Islet precursor cell (in vitro differentiated cells): ENCODE measurements at regions not wholly inside any gene's neighbourhood (a gene's known extent, or its start where the extent isn't known, plus 50 kb on each side); places are given as distances from the start of the nearest gene placed in this dataset.
A peak's percentile ranks its signal among the peaks of the same experiment; 100 is the strongest.

Experiments used
- DNase-seq: peaks from one replicate; pipeline ENCODE4 v3.0.0-alpha.2; 2018

DNA sequence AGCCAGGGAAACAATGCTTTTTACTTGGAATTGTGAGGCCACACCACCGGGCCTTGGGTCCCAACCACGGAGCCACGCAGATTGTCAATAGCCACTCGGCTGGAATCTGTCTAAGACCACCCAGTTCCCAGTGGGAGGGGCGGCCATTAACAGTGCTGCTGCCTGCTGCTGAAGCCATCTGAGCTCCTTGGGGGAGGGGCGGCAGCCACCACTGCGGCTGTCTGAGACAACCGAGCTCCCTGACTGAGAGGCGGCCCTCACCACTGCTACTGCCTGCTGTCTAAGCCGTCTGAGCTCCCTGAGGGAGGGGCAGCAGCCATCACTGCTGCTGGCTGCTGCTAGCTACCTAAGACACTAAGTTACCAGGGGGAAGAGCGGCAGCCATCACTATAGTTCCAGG is 64.3 kb downstream of the DMRTA2 start:
- DNase-seq, result no peak

GRCh38 chr1:50357186-50357585 is 66.1 kb downstream of the DMRTA2 start:
- DNase-seq, result no peak

DNA sequence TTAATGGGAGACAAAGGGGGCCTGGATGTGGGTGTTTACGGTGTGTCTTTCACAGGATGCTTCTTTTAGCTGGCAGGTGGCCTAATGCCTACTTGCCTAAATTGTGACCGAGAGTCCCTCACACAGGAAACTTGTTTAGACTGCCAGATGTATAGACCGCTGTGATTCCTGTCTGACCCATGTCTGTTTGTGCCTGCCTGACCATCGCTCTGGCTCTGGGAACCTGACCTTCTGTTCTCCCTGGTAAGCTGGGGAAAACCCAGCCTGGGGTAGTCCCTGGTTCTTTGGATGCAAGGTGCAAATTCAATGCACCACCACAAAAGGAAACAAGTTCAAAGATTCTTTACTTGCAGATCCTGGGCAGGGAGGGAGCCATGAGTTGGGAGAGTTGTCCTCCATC is 68.4 kb downstream of the DMRTA2 start:
- no peak for DNase-seq

DNA sequence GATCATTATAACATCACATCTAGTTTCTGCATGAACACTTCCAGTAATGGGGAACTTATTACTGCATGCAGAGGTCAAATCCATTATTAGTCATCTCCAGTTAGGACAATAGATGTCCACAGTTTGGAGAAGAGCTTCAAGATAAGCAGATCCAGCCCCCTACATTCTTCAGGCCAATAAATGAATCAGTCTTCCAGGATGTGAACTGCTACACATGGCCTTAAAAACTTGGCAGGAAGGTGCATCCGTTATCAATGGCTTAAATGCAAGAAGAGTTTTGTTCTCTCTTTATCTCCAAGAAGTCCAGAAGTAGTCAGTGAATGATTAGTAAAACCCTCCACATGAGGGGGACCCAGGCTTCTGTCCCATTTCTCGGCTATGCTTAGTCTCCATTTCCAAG is 70.8 kb downstream of the DMRTA2 start:
- DNase-seq, result no peak

GRCh38 chr1:50350868-50351267 is 72.4 kb downstream of the DMRTA2 start:
- no peak for DNase-seq

DNA sequence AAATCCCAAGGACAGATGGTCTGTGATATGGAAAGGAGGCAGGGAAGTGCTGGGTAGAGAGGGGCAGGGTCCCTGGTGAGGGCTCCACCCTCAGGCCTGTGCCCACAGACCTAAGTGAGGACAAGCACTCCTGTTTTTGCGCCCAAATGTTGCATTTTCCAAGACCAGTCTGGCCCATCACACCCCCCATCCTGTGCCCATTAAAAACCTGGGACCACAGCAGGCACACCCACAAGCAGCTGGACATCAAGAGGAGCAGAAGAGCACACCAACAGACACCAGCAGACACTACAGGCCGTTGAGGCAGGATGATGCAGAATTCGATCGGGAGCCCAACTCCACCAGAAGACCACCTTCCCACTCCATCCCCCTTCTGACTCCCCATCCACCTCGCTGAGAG is 72.8 kb downstream of the DMRTA2 start:
- no peak for DNase-seq

DNA sequence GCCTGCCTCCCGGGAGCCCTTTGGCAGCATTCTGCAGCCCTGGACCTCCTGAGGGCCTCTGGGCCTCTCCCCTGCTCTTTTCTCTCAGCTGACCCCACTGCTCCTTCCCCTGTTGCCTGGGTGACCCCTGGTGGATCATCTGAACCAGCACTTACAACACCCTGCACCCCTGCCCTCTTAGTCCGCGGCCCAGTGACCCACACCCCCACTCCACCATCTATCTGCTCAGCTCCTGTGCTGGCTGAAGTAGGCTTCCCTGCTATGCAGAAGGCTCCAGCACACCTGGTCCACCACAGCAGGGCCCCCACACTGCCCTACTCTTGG is 74.0 kb downstream of the DMRTA2 start:
- no peak for DNase-seq

GRCh38 chr1:50348449-50349241 is 74.6 kb downstream of the DMRTA2 start:
- DNase-seq, result peak; percentile 80

- DNase-seq, result no peak
Measured at GRCh38 chr1:50347933-50348332, 75.3 kb downstream of the DMRTA2 start.

DNA sequence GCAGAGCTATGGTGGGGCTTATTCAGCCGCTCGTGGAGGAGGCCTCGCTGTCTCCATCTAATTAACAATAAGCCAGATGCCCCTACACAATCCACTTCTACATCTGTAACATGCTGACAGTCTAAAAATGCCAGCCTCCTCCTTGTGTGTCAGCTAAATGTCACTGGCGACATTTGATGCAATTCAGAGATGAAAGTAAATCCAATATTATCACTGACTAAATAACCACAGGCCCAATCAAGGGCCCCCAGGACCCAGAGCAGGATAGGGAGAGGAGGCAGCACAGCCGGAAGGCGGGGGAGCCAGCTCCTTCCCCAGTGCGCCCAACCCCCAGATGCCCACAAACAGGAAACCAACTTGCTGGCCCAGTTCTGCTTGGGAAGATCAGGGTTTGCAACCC is 76.6 kb downstream of the DMRTA2 start:
- no peak for DNase-seq

GRCh38 chr1:50343323-50343722 is 79.9 kb downstream of the DMRTA2 start:
- no peak for DNase-seq

GRCh38 chr1:50342525-50342924 is 80.7 kb downstream of the DMRTA2 start:
- no peak for DNase-seq

DNA sequence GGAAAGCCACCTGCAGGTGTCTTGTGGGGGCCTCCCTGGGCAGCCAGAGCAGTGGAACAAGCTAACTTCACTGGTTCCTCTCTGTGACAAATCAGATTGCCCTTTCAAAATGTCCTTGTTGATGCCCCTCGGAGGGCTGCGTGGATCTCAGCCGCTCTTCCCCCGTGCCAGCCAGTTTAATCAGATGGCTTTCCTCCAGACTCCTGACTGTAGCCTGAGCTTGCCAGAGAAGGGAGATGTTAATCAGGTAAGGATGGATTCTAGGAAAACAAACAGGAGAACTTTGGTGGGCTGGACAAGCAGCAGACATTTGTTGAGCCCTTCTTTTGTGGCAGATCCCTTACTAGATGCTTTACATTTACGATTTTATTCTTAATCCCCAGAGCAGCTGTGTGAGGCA is 88.2 kb downstream of the DMRTA2 start:
- DNase-seq, result peak; percentile 41

GRCh38 chr1:50333595-50333974 is 89.7 kb downstream of the DMRTA2 start:
- DNase-seq, result peak; percentile 78

- DNase-seq, result peak; percentile 88
Measured at GRCh38 chr1:50332941-50333594, 90.2 kb downstream of the DMRTA2 start.

DNA sequence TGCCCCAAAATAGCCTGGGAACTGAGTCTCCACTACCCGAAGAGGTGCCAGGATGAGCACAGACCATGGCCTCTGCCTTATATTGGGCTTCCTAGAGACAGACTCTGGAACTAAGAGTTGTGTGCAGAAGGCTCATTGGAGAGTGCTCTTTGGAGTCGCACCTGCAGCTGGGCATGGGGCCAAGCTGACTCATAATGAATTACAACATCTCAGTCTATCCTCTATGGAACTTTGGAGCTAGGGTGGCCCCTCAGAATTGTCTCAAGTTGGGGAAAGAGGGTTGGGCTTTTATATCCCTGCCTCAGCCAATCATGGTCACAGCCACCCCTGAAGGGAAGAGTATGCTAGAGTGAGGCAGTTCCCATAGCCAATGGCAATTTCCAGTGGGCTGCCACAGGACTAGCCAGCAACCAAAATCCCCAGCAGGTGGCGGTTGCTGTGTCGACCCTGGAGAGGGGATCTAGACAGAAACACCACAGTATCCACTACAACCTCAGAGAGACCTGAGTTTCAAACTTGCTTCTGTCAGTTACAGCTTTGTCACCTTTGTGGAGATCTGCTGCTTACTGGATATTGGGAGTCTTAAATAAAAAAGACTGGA is 93.8 kb downstream of the DMRTA2 start:
- peak; percentile 55 for DNase-seq

GRCh38 chr1:50328552-50328951 is 94.7 kb downstream of the DMRTA2 start:
- peak; percentile 44 for DNase-seq

DNA sequence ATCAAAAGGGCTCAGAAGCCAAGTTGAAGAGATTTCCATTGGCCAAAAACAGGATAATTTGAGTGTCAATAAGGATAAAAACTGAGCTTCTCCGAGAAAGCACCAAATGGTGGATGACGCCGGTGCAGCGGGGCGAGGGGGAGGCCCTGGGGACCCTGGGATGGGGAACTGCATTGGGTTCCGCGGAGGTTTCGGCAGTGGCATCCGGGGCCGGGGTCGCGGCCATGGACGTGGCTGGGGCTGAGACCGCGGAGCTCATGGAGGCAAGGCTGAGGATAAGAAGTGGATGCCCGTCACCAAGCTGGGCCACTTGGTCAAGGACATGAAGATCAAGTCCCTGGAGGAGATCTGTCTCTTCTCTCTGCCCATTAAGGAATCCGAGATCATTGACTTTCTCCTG is 97.2 kb downstream of the DMRTA2 start:
- DNase-seq, result peak; percentile 50

GRCh38 chr1:50322579-50322978 is 100.7 kb downstream of the DMRTA2 start:
- DNase-seq, result peak; percentile 12

DNA sequence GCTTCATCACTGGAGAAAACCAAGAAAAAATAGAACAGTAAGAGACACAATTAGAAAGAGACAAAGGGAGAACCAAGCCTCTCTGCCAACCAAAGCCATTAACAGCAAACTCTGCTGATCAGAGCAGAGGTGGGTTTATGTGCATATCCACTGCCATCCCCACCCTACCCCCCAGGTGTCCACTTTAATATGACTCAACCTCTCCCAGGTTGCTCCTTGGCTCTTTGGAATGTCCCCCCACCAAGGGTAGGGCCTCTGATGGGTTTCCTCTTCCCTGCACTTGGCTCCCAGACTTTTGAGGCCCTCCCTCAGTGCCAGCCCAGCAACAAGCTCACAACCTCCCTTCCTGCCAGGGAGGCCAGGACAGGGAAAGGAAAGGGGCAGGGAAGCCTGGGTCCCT is 104.8 kb downstream of the DMRTA2 start:
- no peak for DNase-seq

GRCh38 chr1:50308878-50309277 is 114.4 kb downstream of the DMRTA2 start:
- DNase-seq, result peak; percentile 86

- no peak for DNase-seq
Measured at GRCh38 chr1:50305808-50306207, 117.4 kb downstream of the DMRTA2 start.

GRCh38 chr1:50300297-50300696 is 122.9 kb downstream of the DMRTA2 start:
- DNase-seq, result no peak

- no peak for DNase-seq
Measured at GRCh38 chr1:50295566-50295965, 127.7 kb downstream of the DMRTA2 start.
